CD14-positive monocyte (primary cell): ENCODE measurements at regions not wholly inside any gene's neighbourhood (a gene's known extent, or its start where the extent isn't known, plus 50 kb on each side); places are given as distances from the start of the nearest gene placed in this dataset.

Source experiments
- DNase-seq, 3 donors: peaks; one replicate each; pipeline ENCODE4 v3.0.0-alpha.2; 2011 to 2022
- H2AFZ ChIP-seq: 2 replicates; pipeline ENCODE4 v1.6.0; 2012; ENCODE audit warnings: mild to moderate bottlenecking, low read depth, low read length, inconsistent platforms; ENCODE audit not compliant: insufficient read depth, poor library complexity, severe bottlenecking
- H3K27ac ChIP-seq, 2 donors: 1 replicate in 1 of 2; 2 replicates in 1 of 2; pipeline ENCODE4 v1.5.1; 2012 to 2013; ENCODE audit warnings: low read length in 2 of 2, control low read depth in 1 of 2, inconsistent platforms in 1 of 2, low read depth in 1 of 2, mild to moderate bottlenecking in 1 of 2
- H3K27me3 ChIP-seq, 2 donors: one replicate each; pipeline versions ENCODE4 v1.6.0 to v1.6.1; 2011 to 2013; ENCODE audit warnings: low read length in 2 of 2; ENCODE audit not compliant: control insufficient read depth in 2 of 2, insufficient read depth in 2 of 2
- H3K36me3 ChIP-seq, 2 donors: replicated peaks in 1 of 2; 1 replicate in 1 of 2; 2 replicates in 1 of 2; pipeline versions ENCODE4 v1.5.1 to v1.6.1; 2012 to 2013; ENCODE audit warnings: low read length in 2 of 2, control low read depth in 1 of 2, inconsistent platforms in 1 of 2, mild to moderate bottlenecking in 1 of 2; ENCODE audit not compliant: insufficient read depth in 2 of 2, control insufficient read depth in 1 of 2
- H3K4me1 ChIP-seq, 2 donors: 1 replicate in 1 of 2; 2 replicates in 1 of 2; pipeline versions ENCODE4 v1.5.1 to v1.6.1; 2012 to 2013; ENCODE audit warnings: low read length in 2 of 2, control low read depth in 1 of 2, inconsistent platforms in 1 of 2, mild to moderate bottlenecking in 1 of 2, moderate library complexity in 1 of 2; ENCODE audit not compliant: insufficient read depth in 2 of 2, control insufficient read depth in 1 of 2
- H3K4me2 ChIP-seq: replicated peaks from 2 replicates; pipeline ENCODE3; 2012; ENCODE audit warnings: low read length, moderate library complexity, mild to moderate bottlenecking; ENCODE audit not compliant: poor library complexity, severe bottlenecking; ENCODE audit errors: extremely low read depth
- H3K4me3 ChIP-seq, 3 experiments: fragments of 200-600 bp in 1 of 3; sonication (generic) in 1 of 3; replicated peaks in 1 of 3; 1 replicate in 2 of 3; 2 replicates in 1 of 3; pipeline ENCODE4 v1.5.1; 2011 to 2013; ENCODE audit warnings: low read length in 3 of 3, mild to moderate bottlenecking in 3 of 3, control low read depth in 2 of 3, low read depth in 2 of 3, inconsistent platforms in 1 of 3, moderate library complexity in 1 of 3
- H3K79me2 ChIP-seq: 2 replicates; pipeline ENCODE4 v1.6.0; 2012; ENCODE audit warnings: mild to moderate bottlenecking, control low read depth, inconsistent platforms, low read length, moderate library complexity; ENCODE audit not compliant: insufficient read depth
- H3K9ac ChIP-seq: 2 replicates; pipeline ENCODE4 v1.6.0; 2017; ENCODE audit warnings: low read length, mild to moderate bottlenecking; ENCODE audit not compliant: insufficient read depth, poor library complexity, severe bottlenecking
- H3K9me3 ChIP-seq, 2 donors: replicated peaks in 1 of 2; 1 replicate in 1 of 2; 2 replicates in 1 of 2; pipeline versions ENCODE4 v1.5.1 to v1.6.1; 2012 to 2013; ENCODE audit warnings: low read length in 2 of 2, control low read depth in 1 of 2; ENCODE audit not compliant: control insufficient read depth in 1 of 2, insufficient read depth in 1 of 2
- H4K20me1 ChIP-seq: 2 replicates; pipeline ENCODE4 v1.6.0; 2012; ENCODE audit warnings: mild to moderate bottlenecking, low read length, control low read depth, moderate library complexity; ENCODE audit not compliant: insufficient read depth
- H3K27ac Mint-ChIP-seq, 7 donors: one replicate each; pipeline ENCODE4 v1.8.0; 2020; ENCODE audit warnings: mild to moderate bottlenecking in 7 of 7, mixed read lengths in 7 of 7, moderate library complexity in 6 of 7, inconsistent platforms in 2 of 7
- H3K27me3 Mint-ChIP-seq, 3 donors: one replicate each; pipeline ENCODE4 v1.8.0; 2021 to 2022; ENCODE audit warnings: low read depth in 3 of 3, mild to moderate bottlenecking in 3 of 3, mixed read lengths in 3 of 3, moderate library complexity in 3 of 3, inconsistent platforms in 1 of 3
- H3K36me3 Mint-ChIP-seq, 2 donors: one replicate each; pipeline ENCODE4 v1.8.0; 2020; ENCODE audit warnings: mixed read lengths in 2 of 2, inconsistent platforms in 1 of 2, mild to moderate bottlenecking in 1 of 2
- H3K4me1 Mint-ChIP-seq: one replicate; pipeline ENCODE4 v1.8.0; 2020; ENCODE audit warnings: mild to moderate bottlenecking, mixed read lengths
- H3K4me3 Mint-ChIP-seq, 2 donors: one replicate each; pipeline ENCODE4 v1.8.0; 2020; ENCODE audit warnings: mild to moderate bottlenecking in 2 of 2, mixed read lengths in 2 of 2, moderate library complexity in 1 of 2
- H3K9me3 Mint-ChIP-seq, 7 donors: one replicate each; pipeline ENCODE4 v1.8.0; 2020 to 2022; ENCODE audit warnings: mixed read lengths in 7 of 7, mild to moderate bottlenecking in 6 of 7, moderate library complexity in 6 of 7, inconsistent platforms in 2 of 7
- WGBS: methylation state at CpG from one replicate; pipeline ENCODE4 v1.1.5; 2013; ENCODE audit warnings: missing lambda C conversion rate; ENCODE audit not compliant: insufficient coverage; 5-methylcytosine and 5-hydroxymethylcytosine counted together
- intact Hi-C, 2 donors: fragments of 100-400 bp; cut with micrococcal nuclease; formaldehyde crosslinking; loops; one replicate each; pipeline versions ENCODE4 v1.15.0 to v1.15.1; 2023
- TF ChIP-seq, protein P1 (sequence below): fragments of 200-600 bp; IDR thresholded peaks from one replicate; pipeline ENCODE4 v1.8.0; 2022; ENCODE audit warnings: antibody characterized with exemption, mild to moderate bottlenecking

GRCh38 chr13:22903301-22903700 lies 277.5 kb upstream of the SGCG start:
- H3K36me3 Mint-ChIP-seq, result no peaks in the 10 kb centered on the region
- no peak overlapping the region for H3K4me3 Mint-ChIP-seq
- no peak overlapping the region for H2AFZ ChIP-seq
- no peak overlapping the region for H3K9ac ChIP-seq
- no peak overlapping the region for H3K4me3 ChIP-seq
- H3K27ac ChIP-seq, result no peak overlapping the region
- H3K4me1 ChIP-seq, result no peaks in the 10 kb centered on the region
- no peaks in the 10 kb centered on the region for H4K20me1 ChIP-seq
- H3K4me2 ChIP-seq, result no peak overlapping the region
- H3K36me3 ChIP-seq, result no peaks in the 10 kb centered on the region
- H3K4me1 Mint-ChIP-seq, result no peaks in the 10 kb centered on the region
- H3K27me3 ChIP-seq, result no peaks in the 10 kb centered on the region
- H3K27me3 Mint-ChIP-seq, result peaks cover 0 to 2% (median 0%) of the 10 kb centered on the region in 3 donors
- H3K9me3 ChIP-seq, result peaks cover 7 to 23% of the 10 kb centered on the region in 2 donors
- H3K9me3 Mint-ChIP-seq, result peaks cover 5 to 22% (median 22%) of the 10 kb centered on the region in 7 donors
- no peak for DNase-seq
- no peak overlapping the region for H3K27ac Mint-ChIP-seq
- intact Hi-C loops, result no loop called here
- no peaks in the 10 kb centered on the region for H3K79me2 ChIP-seq
- WGBS, result no CpG with 5 or more reads among the region's 10 CpGs
- TF ChIP-seq, protein P1, sequence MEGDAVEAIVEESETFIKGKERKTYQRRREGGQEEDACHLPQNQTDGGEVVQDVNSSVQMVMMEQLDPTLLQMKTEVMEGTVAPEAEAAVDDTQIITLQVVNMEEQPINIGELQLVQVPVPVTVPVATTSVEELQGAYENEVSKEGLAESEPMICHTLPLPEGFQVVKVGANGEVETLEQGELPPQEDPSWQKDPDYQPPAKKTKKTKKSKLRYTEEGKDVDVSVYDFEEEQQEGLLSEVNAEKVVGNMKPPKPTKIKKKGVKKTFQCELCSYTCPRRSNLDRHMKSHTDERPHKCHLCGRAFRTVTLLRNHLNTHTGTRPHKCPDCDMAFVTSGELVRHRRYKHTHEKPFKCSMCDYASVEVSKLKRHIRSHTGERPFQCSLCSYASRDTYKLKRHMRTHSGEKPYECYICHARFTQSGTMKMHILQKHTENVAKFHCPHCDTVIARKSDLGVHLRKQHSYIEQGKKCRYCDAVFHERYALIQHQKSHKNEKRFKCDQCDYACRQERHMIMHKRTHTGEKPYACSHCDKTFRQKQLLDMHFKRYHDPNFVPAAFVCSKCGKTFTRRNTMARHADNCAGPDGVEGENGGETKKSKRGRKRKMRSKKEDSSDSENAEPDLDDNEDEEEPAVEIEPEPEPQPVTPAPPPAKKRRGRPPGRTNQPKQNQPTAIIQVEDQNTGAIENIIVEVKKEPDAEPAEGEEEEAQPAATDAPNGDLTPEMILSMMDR, result no peak

GRCh38 chr13:22903925-22904324 lies 276.9 kb upstream of the SGCG start:
- Mint-ChIP-seq H3K9me3 (peaks cover 5 to 22% (median 19%) of the 10 kb centered on the region in 7 donors), H3K27ac (no peak overlapping the region), H3K36me3 (no peaks in the 10 kb centered on the region), H3K4me3 (no peak overlapping the region), H3K4me1 (no peaks in the 10 kb centered on the region), H3K27me3 (peaks cover 0 to 2% (median 0%) of the 10 kb centered on the region in 3 donors)
- intact Hi-C loops, result no loop called here
- no peaks in the 10 kb centered on the region for H3K36me3 ChIP-seq
- no peaks in the 10 kb centered on the region for H3K27me3 ChIP-seq
- no peak overlapping the region for H3K4me3 ChIP-seq
- H3K4me2 ChIP-seq, result no peak overlapping the region
- no peak overlapping the region for H3K9ac ChIP-seq
- H4K20me1 ChIP-seq, result no peaks in the 10 kb centered on the region
- TF ChIP-seq, protein P1, result no peak
- no peak overlapping the region for H2AFZ ChIP-seq
- peaks cover 7 to 22% of the 10 kb centered on the region in 2 donors for H3K9me3 ChIP-seq
- DNase-seq, result no peak
- no peaks in the 10 kb centered on the region for H3K79me2 ChIP-seq
- no peak overlapping the region for H3K27ac ChIP-seq
- H3K4me1 ChIP-seq, result no peaks in the 10 kb centered on the region
